ENCODE measurements at regions not wholly inside any gene's neighbourhood (a gene's known extent, or its start where the extent isn't known, plus 50 kb on each side); places are given as distances from the start of the nearest gene placed in this dataset.

GRCh38 chr7:80287400-80288174, 153.0 kb downstream of the GNAI1 start:
- TF ChIP-seq CTCF (optimal IDR thresholded peaks at IDR 0.05 in 1 of 3, IDR thresholded peaks at IDR 0.05 in 1 of 3, conservative IDR thresholded peaks at IDR 0.05 in 1 of 3; ENCODE audit: extremely low read depth in 1 of 3, insufficient read depth in 2 of 3, low read length in 3 of 3), result no peak
- no peak for TF ChIP-seq EZH2 (IDR thresholded peaks at IDR 0.05; ENCODE audit: low read length)

Data from keratinocyte (primary cell).